Cardiac muscle cell (in vitro differentiated cells and primary cell): ENCODE measurements at regions not wholly inside any gene's neighbourhood (a gene's known extent, or its start where the extent isn't known, plus 50 kb on each side); places are given as distances from the start of the nearest gene placed in this dataset.

Experiments used
- DNase-seq, 2 donors: peaks; one replicate each; pipeline versions ENCODE4 v3.0.0 to v3.0.0-alpha.2; 2010 to 2017; ENCODE audit warnings: low read depth in 1 of 2, low spot score in 1 of 2
- H3K27ac ChIP-seq: fragments of 200-600 bp; sonication (generic); 2 replicates; pipeline ENCODE4 v1.5.1; 2016
- H3K27me3 ChIP-seq: fragments of 200-600 bp; sonication (generic); 2 replicates; pipeline ENCODE4 v1.6.0; 2016; ENCODE audit warnings: control low read depth
- H3K36me3 ChIP-seq: fragments of 200-600 bp; sonication (generic); 2 replicates; pipeline ENCODE4 v1.5.1; 2016; ENCODE audit warnings: control low read depth
- H3K4me1 ChIP-seq: fragments of 200-600 bp; sonication (generic); 2 replicates; pipeline ENCODE4 v1.8.1; 2017; ENCODE audit warnings: low read depth, mild to moderate bottlenecking, mixed run types
- H3K4me3 ChIP-seq: fragments of 200-600 bp; sonication (generic); 2 replicates; pipeline ENCODE4 v1.5.1; 2016; ENCODE audit warnings: mild to moderate bottlenecking
- H3K9me3 ChIP-seq: fragments of 200-600 bp; sonication (generic); 2 replicates; pipeline ENCODE4 v1.5.1; 2017; ENCODE audit warnings: low read depth, mild to moderate bottlenecking, control low read depth
- CTCF ChIP-seq: IDR thresholded peaks from 2 replicates; pipeline ENCODE4 v1.5.1; 2012; ENCODE audit warnings: low read depth, mild to moderate bottlenecking, low read length

GRCh38 chr5:58244819-58245475, 214.9 kb downstream of the PLK2 start:
- Histone ChIP-seq H3K4me1 (no peaks in the 10 kb centered on the region), H3K27me3 (no peaks in the 10 kb centered on the region), H3K9me3 (no peaks in the 10 kb centered on the region), H3K36me3 (no peaks in the 10 kb centered on the region), H3K27ac (no peak overlapping the region), H3K4me3 (no peak overlapping the region)
- no peak for DNase-seq
- no peak for TF ChIP-seq CTCF

- no peak overlapping the region for H3K27ac ChIP-seq
- TF ChIP-seq CTCF: no peak
- H3K36me3 ChIP-seq: no peaks in the 10 kb centered on the region
- no peaks in the 10 kb centered on the region for H3K4me1 ChIP-seq
- no peaks in the 10 kb centered on the region for H3K27me3 ChIP-seq
- no peak overlapping the region for H3K4me3 ChIP-seq
- DNase-seq: peak in 1 of 2 donors; percentile 47
- H3K9me3 ChIP-seq: no peaks in the 10 kb centered on the region
These were observed 218.5 kb downstream of the PLK2 start for GRCh38 chr5:58241389-58241788.

- no peak for TF ChIP-seq CTCF
- no peaks in the 10 kb centered on the region for H3K4me1 ChIP-seq
- H3K27me3 ChIP-seq: no peaks in the 10 kb centered on the region
- H3K9me3 ChIP-seq: no peaks in the 10 kb centered on the region
- no peak overlapping the region for H3K4me3 ChIP-seq
- H3K36me3 ChIP-seq: no peaks in the 10 kb centered on the region
- no peak overlapping the region for H3K27ac ChIP-seq
- DNase-seq: peak in 1 of 2 donors; percentile 42
These were observed 219.6 kb downstream of the PLK2 start for GRCh38 chr5:58240322-58240721.

- H3K4me1 ChIP-seq: no peaks in the 10 kb centered on the region
- no peak for TF ChIP-seq CTCF
- H3K27me3 ChIP-seq: no peaks in the 10 kb centered on the region
- no peak overlapping the region for H3K27ac ChIP-seq
- no peak overlapping the region for H3K4me3 ChIP-seq
- H3K36me3 ChIP-seq: no peaks in the 10 kb centered on the region
- H3K9me3 ChIP-seq: no peaks in the 10 kb centered on the region
- no peak for DNase-seq
These were observed 220.2 kb downstream of the PLK2 start for GRCh38 chr5:58239731-58240130.

- H3K4me3 ChIP-seq: no peak overlapping the region
- no peaks in the 10 kb centered on the region for H3K4me1 ChIP-seq
- no peaks in the 10 kb centered on the region for H3K9me3 ChIP-seq
- H3K27ac ChIP-seq: no peak overlapping the region
- DNase-seq: no peak
- no peaks in the 10 kb centered on the region for H3K27me3 ChIP-seq
- H3K36me3 ChIP-seq: no peaks in the 10 kb centered on the region
- no peak for TF ChIP-seq CTCF
These were observed 220.8 kb downstream of the PLK2 start for GRCh38 chr5:58239045-58239444.
